ENCODE measurements at regions not wholly inside any gene's neighbourhood (a gene's known extent, or its start where the extent isn't known, plus 50 kb on each side); places are given as distances from the start of the nearest gene placed in this dataset.

GRCh38 chr21:18163956-18164355 is 80.7 kb upstream of the CHODL start:
- no peak overlapping the region for H3K4me3 ChIP-seq (ENCODE audit: low read length in 2 of 2)
- POLR2A ChIA-PET (ENCODE audit: partially characterized antibody): no interaction called here
- H3K27me3 Mint-ChIP-seq: no peaks in the 10 kb centered on the region
- intact Hi-C loops (cut with micrococcal nuclease): no loop called here
- no peaks in the 10 kb centered on the region for H3K36me3 Mint-ChIP-seq
- no peak overlapping the region for H3K4me3 Mint-ChIP-seq
- H3K4me1 ChIP-seq (ENCODE audit: insufficient read depth, low read length): no peaks in the 10 kb centered on the region
- peaks cover 0 to 23% (median 7%) of the 10 kb centered on the region in 8 donors for H3K9me3 Mint-ChIP-seq
- no peaks in the 10 kb centered on the region for H3K27me3 ChIP-seq (ENCODE audit: insufficient read depth, low read length)
- no peak for DNase-seq
- H3K27ac ChIP-seq (ENCODE audit: low read depth, low read length): no peak overlapping the region
- H3K36me3 ChIP-seq (ENCODE audit: insufficient read depth, low read length): no peaks in the 10 kb centered on the region
- no peaks in the 10 kb centered on the region for H3K9me3 ChIP-seq (ENCODE audit: control insufficient read depth in 1 of 2, low read length in 2 of 2)
- CTCF ChIA-PET (ENCODE audit: partially characterized antibody): interaction anchor here (1.3 kb wide), 2 partner anchors 12 to 123 kb away, joined by 3 to 4 read pairs; no protein-coding TSS in a partner anchor
- no peak overlapping the region for H3K27ac Mint-ChIP-seq
- H3K4me1 Mint-ChIP-seq: peaks cover 0 to 1% (median 0%) of the 10 kb centered on the region in 4 donors

GRCh38 chr21:18161841-18162240 is 82.8 kb upstream of the CHODL start:
- intact Hi-C loops (cut with micrococcal nuclease): no loop called here
- Mint-ChIP-seq H3K4me1 (peaks cover 0 to 2% (median under 1%) of the 10 kb centered on the region in 4 donors), H3K4me3 (no peak overlapping the region), H3K36me3 (no peaks in the 10 kb centered on the region), H3K27me3 (no peaks in the 10 kb centered on the region), H3K9me3 (peaks cover 0 to 26% (median 6%) of the 10 kb centered on the region in 8 donors), H3K27ac (no peak overlapping the region)
- Histone ChIP-seq H3K27ac (ENCODE audit: low read depth, low read length) (no peak overlapping the region), H3K9me3 (ENCODE audit: control insufficient read depth in 1 of 2, low read length in 2 of 2) (no peaks in the 10 kb centered on the region), H3K4me1 (ENCODE audit: insufficient read depth, low read length) (no peaks in the 10 kb centered on the region), H3K4me3 (ENCODE audit: low read length in 2 of 2) (no peak overlapping the region), H3K36me3 (ENCODE audit: insufficient read depth, low read length) (no peaks in the 10 kb centered on the region), H3K27me3 (ENCODE audit: insufficient read depth, low read length) (no peaks in the 10 kb centered on the region)
- CTCF ChIA-PET (ENCODE audit: partially characterized antibody): no interaction called here
- POLR2A ChIA-PET (ENCODE audit: partially characterized antibody): no interaction called here
- DNase-seq: no peak

GRCh38 chr21:18157406-18157805 is 87.2 kb upstream of the CHODL start:
- H3K27ac Mint-ChIP-seq: no peak overlapping the region
- Histone ChIP-seq H3K4me1 (ENCODE audit: insufficient read depth, low read length) (peaks cover 15% of the 10 kb centered on the region), H3K4me3 (ENCODE audit: low read length in 2 of 2) (no peak overlapping the region), H3K9me3 (ENCODE audit: control insufficient read depth in 1 of 2, low read length in 2 of 2) (no peaks in the 10 kb centered on the region), H3K27me3 (ENCODE audit: insufficient read depth, low read length) (no peaks in the 10 kb centered on the region), H3K27ac (ENCODE audit: low read depth, low read length) (no peak overlapping the region), H3K36me3 (ENCODE audit: insufficient read depth, low read length) (no peaks in the 10 kb centered on the region)
- no peaks in the 10 kb centered on the region for H3K36me3 Mint-ChIP-seq
- POLR2A ChIA-PET (ENCODE audit: partially characterized antibody): no interaction called here
- no peaks in the 10 kb centered on the region for H3K27me3 Mint-ChIP-seq
- no peak overlapping the region for H3K4me3 Mint-ChIP-seq
- intact Hi-C loops (cut with micrococcal nuclease): no loop called here
- H3K4me1 Mint-ChIP-seq: peaks cover 6 to 41% (median 14%) of the 10 kb centered on the region in 4 donors
- H3K9me3 Mint-ChIP-seq: peaks cover 0 to 29% (median 7%) of the 10 kb centered on the region in 8 donors
- no peak for DNase-seq
- CTCF ChIA-PET (ENCODE audit: partially characterized antibody): no interaction called here

DNA sequence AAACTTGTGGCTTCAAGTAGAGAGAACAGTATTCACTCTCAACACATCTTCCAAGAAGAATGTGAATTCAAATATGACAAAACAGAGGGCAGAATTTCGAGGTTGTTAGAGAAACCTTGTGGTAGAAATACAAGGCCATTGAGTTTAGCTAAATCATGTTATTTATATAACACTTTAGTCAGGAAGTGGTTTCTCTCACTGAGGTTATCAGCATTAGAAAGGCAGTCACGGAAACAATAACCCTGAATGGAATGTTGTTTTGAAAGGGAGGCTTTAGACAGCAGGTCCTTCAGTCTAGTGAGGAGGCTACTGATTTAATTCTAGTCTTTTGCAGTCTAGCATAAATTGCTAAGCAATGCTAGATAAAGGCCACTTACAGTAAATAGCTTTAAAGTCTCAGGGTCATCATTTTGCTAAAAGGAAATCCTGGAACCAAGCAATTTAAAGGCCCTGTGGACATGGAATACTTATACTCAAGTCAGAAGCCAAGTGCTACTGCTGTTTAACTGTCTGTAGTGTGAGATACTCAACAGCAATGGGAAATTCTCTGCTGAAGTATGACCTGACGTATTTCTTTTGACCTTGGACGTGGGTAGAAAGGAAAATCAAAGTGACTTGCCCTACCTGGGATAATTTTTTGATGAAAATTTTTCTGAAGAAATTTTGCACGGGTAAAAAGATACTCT is 89.0 kb upstream of the CHODL start:
- Histone ChIP-seq H3K9me3 (ENCODE audit: control insufficient read depth in 1 of 2, low read length in 2 of 2) (no peaks in the 10 kb centered on the region), H3K27me3 (ENCODE audit: insufficient read depth, low read length) (no peaks in the 10 kb centered on the region), H3K27ac (ENCODE audit: low read depth, low read length) (no peak overlapping the region), H3K4me3 (ENCODE audit: low read length in 2 of 2) (no peak overlapping the region), H3K36me3 (ENCODE audit: insufficient read depth, low read length) (no peaks in the 10 kb centered on the region), H3K4me1 (ENCODE audit: insufficient read depth, low read length) (peaks cover 15% of the 10 kb centered on the region)
- H3K4me1 Mint-ChIP-seq: peaks cover 6 to 41% (median 15%) of the 10 kb centered on the region in 4 donors
- peak overlapping the region in 2 of 7 donors; percentile 43 to 77 for H3K27ac Mint-ChIP-seq
- intact Hi-C loops (cut with micrococcal nuclease): no loop called here
- peak in 3 of 5 donors; percentile 3 to 17 (median 10) for DNase-seq
- H3K36me3 Mint-ChIP-seq: no peaks in the 10 kb centered on the region
- peak overlapping the region in 4 of 8 donors; percentile 0 to 36 (median 18) for H3K4me3 Mint-ChIP-seq
- ChIA-PET CTCF (ENCODE audit: partially characterized antibody) (interaction anchor here (0.9 to 1.2 kb wide), 2 partner anchors 10 to 114 kb away, joined by 3 to 4 read pairs; no protein-coding TSS in a partner anchor), POLR2A (ENCODE audit: partially characterized antibody) (interaction anchor here (1.0 kb wide), 1 partner anchor 14 kb away, joined by 3 read pairs; no protein-coding TSS in a partner anchor)
- H3K27me3 Mint-ChIP-seq: no peaks in the 10 kb centered on the region
- peaks cover 0 to 17% (median 3%) of the 10 kb centered on the region in 8 donors for H3K9me3 Mint-ChIP-seq

GRCh38 chr21:18153063-18153462 is 91.6 kb upstream of the CHODL start:
- DNase-seq: no peak
- H3K36me3 ChIP-seq (ENCODE audit: insufficient read depth, low read length): no peaks in the 10 kb centered on the region
- peak overlapping the region in 1 of 7 donors; percentile 43 for H3K27ac Mint-ChIP-seq
- CTCF ChIA-PET (ENCODE audit: partially characterized antibody): no interaction called here
- H3K4me3 Mint-ChIP-seq: no peak overlapping the region
- intact Hi-C loops (cut with micrococcal nuclease): no loop called here
- POLR2A ChIA-PET (ENCODE audit: partially characterized antibody): no interaction called here
- H3K9me3 ChIP-seq (ENCODE audit: control insufficient read depth in 1 of 2, low read length in 2 of 2): no peaks in the 10 kb centered on the region
- no peaks in the 10 kb centered on the region for H3K27me3 ChIP-seq (ENCODE audit: insufficient read depth, low read length)
- H3K27me3 Mint-ChIP-seq: no peaks in the 10 kb centered on the region
- no peaks in the 10 kb centered on the region for H3K36me3 Mint-ChIP-seq
- no peak overlapping the region for H3K27ac ChIP-seq (ENCODE audit: low read depth, low read length)
- H3K4me3 ChIP-seq (ENCODE audit: low read length in 2 of 2): no peak overlapping the region
- H3K4me1 ChIP-seq (ENCODE audit: insufficient read depth, low read length): peaks cover 15% of the 10 kb centered on the region
- H3K4me1 Mint-ChIP-seq: peaks cover 6 to 41% (median 14%) of the 10 kb centered on the region in 4 donors
- peaks cover 0 to 9% (median 4%) of the 10 kb centered on the region in 8 donors for H3K9me3 Mint-ChIP-seq

GRCh38 chr21:18152371-18152770 is 92.3 kb upstream of the CHODL start:
- intact Hi-C loops (cut with micrococcal nuclease): no loop called here
- peaks cover 0 to 11% (median 5%) of the 10 kb centered on the region in 8 donors for H3K9me3 Mint-ChIP-seq
- peaks cover 6 to 41% (median 14%) of the 10 kb centered on the region in 4 donors for H3K4me1 Mint-ChIP-seq
- H3K27ac ChIP-seq (ENCODE audit: low read depth, low read length): no peak overlapping the region
- H3K4me3 ChIP-seq (ENCODE audit: low read length in 2 of 2): no peak overlapping the region
- DNase-seq: no peak
- no peak overlapping the region for H3K4me3 Mint-ChIP-seq
- H3K9me3 ChIP-seq (ENCODE audit: control insufficient read depth in 1 of 2, low read length in 2 of 2): no peaks in the 10 kb centered on the region
- peaks cover 15% of the 10 kb centered on the region for H3K4me1 ChIP-seq (ENCODE audit: insufficient read depth, low read length)
- no peaks in the 10 kb centered on the region for H3K36me3 ChIP-seq (ENCODE audit: insufficient read depth, low read length)
- ChIA-PET CTCF (ENCODE audit: partially characterized antibody) (no interaction called here), POLR2A (ENCODE audit: partially characterized antibody) (no interaction called here)
- H3K36me3 Mint-ChIP-seq: no peaks in the 10 kb centered on the region
- H3K27me3 ChIP-seq (ENCODE audit: insufficient read depth, low read length): no peaks in the 10 kb centered on the region
- H3K27ac Mint-ChIP-seq: no peak overlapping the region
- no peaks in the 10 kb centered on the region for H3K27me3 Mint-ChIP-seq

DNA sequence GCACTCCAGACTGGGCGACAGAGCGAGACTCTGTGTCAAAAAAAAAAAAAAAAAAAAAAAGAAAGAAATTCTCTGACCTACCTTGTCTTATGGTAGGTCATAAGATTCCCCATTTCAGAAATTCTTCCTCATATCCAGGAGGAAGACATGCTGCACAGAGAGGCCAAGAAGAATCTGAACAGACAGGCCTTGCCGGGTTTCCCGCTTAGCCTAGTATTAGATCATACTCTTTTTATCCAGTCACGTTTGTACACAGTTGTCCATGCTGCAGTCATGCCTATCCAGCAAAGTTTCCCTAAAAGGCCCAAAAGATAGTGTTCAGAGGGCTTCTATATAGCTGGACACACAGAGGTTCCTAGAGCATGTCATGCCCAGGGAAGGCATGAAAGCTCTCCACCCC is 93.6 kb upstream of the CHODL start:
- H3K4me1 Mint-ChIP-seq: peaks cover 6 to 34% (median 14%) of the 10 kb centered on the region in 4 donors
- intact Hi-C loops (cut with micrococcal nuclease): no loop called here
- no peaks in the 10 kb centered on the region for H3K36me3 Mint-ChIP-seq
- Histone ChIP-seq H3K9me3 (ENCODE audit: control insufficient read depth in 1 of 2, low read length in 2 of 2) (no peaks in the 10 kb centered on the region), H3K27me3 (ENCODE audit: insufficient read depth, low read length) (no peaks in the 10 kb centered on the region), H3K36me3 (ENCODE audit: insufficient read depth, low read length) (no peaks in the 10 kb centered on the region), H3K4me3 (ENCODE audit: low read length in 2 of 2) (no peak overlapping the region), H3K4me1 (ENCODE audit: insufficient read depth, low read length) (peaks cover 14% of the 10 kb centered on the region), H3K27ac (ENCODE audit: low read depth, low read length) (no peak overlapping the region)
- DNase-seq: no peak
- peaks cover 3 to 21% (median 8%) of the 10 kb centered on the region in 8 donors for H3K9me3 Mint-ChIP-seq
- H3K4me3 Mint-ChIP-seq: no peak overlapping the region
- CTCF ChIA-PET (ENCODE audit: partially characterized antibody): no interaction called here
- no peak overlapping the region for H3K27ac Mint-ChIP-seq
- H3K27me3 Mint-ChIP-seq: no peaks in the 10 kb centered on the region
- POLR2A ChIA-PET (ENCODE audit: partially characterized antibody): no interaction called here

Data from CD4-positive, alpha-beta memory T cell (primary cell).